ENCODE measurements at regions not wholly inside any gene's neighbourhood (a gene's known extent, or its start where the extent isn't known, plus 50 kb on each side); places are given as distances from the start of the nearest gene placed in this dataset.

DNA sequence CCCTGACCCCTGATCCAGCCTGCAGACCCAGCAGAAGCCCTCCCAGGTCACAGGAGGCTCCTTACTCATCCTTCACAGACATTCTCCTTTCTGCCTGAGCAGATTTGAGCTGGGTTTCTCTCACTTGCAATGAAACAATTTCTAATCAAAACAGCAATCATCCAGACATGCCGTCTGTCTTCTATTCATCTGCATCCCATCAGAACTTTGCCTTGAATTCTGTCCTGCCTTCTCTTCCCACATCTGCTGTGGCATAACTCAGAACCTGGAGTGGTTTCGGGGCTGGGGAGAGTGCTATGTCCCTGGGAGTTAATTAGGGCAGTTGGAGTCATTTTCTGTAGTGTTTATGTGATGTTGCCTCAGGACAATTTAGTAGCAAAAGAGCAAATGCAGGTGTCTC is 278.6 kb downstream of the CBLN1 start:
- no peak for TF ChIP-seq PAX5 (IDR thresholded peaks at IDR 0.05; ENCODE audit: insufficient read depth, low read length, severe bottlenecking)
- TF ChIP-seq POLR2AphosphoS5 (IDR thresholded peaks at IDR 0.05; ENCODE audit: low read depth, low read length): no peak
- TF ChIP-seq POLR2A (IDR thresholded peaks at IDR 0.05; ENCODE audit: low read depth, low read length): no peak
- TF ChIP-seq TAF1 (IDR thresholded peaks at IDR 0.05; ENCODE audit: low read depth, low read length): no peak

Data from GM12891 (cell line).